Uterus (tissue), 2 donors: ENCODE measurements at regions not wholly inside any gene's neighbourhood (a gene's known extent, or its start where the extent isn't known, plus 50 kb on each side); places are given as distances from the start of the nearest gene placed in this dataset.
"Not testable (repeated sequence)": the region's sequence is repeated elsewhere in the genome, so short reads cannot be mapped to it uniquely, and the experiment has no call there.

Experiments
- CTCF ChIP-seq, 4 experiments: fragments of 200-600 bp in 2 of 4; fragments of 450-650 bp in 2 of 4; sonication (generic) in 2 of 4; IDR thresholded peaks; one replicate each; pipeline ENCODE4 v1.5.1; 2016 to 2019; ENCODE audit warnings: antibody characterized with exemption in 4 of 4, mild to moderate bottlenecking in 2 of 4, moderate library complexity in 1 of 4
- POLR2A ChIP-seq, 2 donors: fragments of 450-650 bp; IDR thresholded peaks; one replicate each; pipeline ENCODE4 v1.6.1; 2016; ENCODE audit warnings: antibody characterized with exemption in 2 of 2, mild to moderate bottlenecking in 1 of 2, moderate library complexity in 1 of 2

GRCh38 chr16:32120372-32120771 is 132.7 kb upstream of the TP53TG3D start:
- not testable (repeated sequence) for TF ChIP-seq CTCF, POLR2A (IDR thresholded peaks at IDR 0.05)
